Brain pericyte (primary cell): ENCODE measurements at regions not wholly inside any gene's neighbourhood (a gene's known extent, or its start where the extent isn't known, plus 50 kb on each side); places are given as distances from the start of the nearest gene placed in this dataset.

Experiments
- DNase-seq: peaks from one replicate; pipeline ENCODE4 v3.0.0-alpha.2; 2012; ENCODE audit warnings: low read depth, low spot score

DNA sequence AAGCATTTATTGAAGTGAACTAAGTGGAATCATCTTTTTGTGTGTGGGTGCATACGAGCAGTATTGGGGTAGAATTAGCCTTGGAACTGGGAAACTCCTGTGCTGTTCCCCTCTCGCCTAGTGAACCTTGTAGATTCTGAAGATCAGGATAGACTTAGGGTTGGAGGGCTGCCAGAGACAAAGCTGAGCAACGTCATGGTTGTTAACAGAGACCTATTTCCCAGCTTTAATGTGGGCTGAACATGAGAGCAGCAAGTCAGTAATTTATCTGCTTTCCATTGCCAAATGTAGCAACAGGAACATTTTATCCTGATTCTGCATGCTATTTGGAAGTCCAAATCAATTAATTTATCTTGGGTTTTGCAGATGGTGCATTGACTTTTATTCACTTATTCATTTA, 246.6 kb downstream of the IL20RB start:
- no peak for DNase-seq

DNA sequence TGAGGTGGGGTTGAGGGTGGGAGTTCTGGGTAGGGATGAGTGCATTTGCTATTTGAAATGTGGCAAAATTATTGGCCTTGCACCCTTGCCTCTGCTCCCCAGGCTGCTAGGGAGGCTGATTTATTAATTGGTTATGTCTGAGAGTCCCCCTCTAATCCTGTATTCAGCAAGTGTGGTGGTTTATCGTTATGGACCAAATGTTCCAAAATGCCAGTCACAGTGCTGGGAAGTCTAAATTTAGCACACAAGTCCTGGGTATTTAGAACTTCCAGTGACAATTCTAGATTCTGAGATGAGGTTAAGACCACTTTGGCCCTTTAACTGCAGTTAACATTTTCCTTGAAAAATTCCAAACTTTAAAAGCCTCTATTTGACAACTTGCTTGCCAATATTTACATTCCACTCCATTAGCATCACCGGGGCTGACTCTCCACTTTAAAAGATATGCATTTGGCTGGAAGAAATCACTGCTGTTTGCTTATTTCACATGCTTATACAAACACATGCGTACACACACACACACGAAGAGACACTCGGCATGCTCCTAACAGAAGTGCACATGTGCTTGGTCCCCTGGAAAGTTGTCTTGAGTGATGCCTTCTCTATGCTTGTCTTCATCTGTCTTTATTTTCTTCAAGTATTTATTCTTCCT, 247.7 kb downstream of the IL20RB start:
- DNase-seq, result no peak

DNA sequence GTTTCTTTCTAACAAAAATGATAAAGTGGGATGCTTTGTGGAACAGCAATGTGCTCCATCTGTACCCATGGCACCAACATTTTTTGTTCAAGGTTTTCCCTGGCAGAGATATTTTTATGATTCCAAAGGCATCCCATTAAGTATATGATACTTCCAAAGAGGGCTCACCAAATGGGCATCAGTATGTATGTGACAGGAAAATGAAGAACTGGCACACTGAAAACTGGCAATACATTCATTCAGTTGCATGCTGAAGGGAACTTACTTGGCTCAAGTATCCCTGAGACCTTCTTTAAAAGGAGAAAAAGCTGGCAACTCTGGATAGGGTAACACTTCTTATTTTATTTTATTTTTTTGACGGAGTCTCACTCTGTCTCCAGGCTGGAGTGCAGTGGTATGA, 249.8 kb downstream of the IL20RB start:
- DNase-seq, result no peak

DNA sequence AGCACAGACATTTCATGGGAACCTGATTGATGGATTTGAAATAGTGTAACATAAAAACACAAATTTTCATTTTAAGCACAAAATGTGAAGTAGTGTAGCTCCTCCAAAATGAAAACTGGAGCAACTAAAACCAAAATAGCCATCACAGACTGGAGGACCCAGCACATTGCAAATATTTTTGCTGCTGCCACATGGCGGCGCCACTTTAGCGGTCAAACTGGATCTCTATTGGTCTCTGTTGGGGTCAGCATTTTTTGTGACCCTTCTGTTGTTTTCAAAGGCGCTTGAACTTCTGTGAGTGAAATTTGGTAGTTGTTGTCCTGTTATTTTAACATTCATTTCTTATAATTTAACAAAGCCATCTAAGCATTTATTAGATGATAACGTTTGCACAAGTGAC, 259.9 kb downstream of the IL20RB start:
- no peak for DNase-seq

DNA sequence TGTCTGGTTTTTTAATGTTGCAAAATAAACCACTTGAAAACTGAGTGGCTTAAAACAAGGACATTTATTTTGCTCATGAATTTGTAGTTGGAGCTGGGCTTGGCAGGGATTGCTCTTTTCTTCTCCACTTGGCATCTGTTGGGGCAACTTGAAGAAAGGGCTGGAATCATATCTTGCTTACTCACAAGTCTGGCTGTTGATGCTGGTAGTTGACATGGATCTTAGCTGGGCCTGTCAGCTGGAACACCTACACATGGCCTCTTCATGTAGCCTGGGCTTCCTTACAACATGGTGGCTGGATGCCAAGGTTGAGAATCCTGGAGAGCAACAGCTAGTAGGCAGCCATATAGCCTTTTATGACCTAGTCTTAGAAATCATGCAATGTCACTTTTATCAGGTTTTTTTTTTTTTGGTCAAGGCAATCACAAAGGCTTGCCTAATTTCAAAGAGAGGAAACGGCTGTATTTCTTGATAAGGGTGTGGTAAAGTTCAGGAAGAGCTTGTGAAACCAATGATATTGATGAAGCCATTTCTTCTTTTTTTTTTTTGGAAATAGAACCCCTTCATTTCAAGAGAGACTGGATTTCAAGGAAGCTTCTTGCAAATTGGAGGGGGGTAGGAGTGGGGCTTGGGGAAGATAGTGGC, 262.1 kb downstream of the IL20RB start:
- no peak for DNase-seq

DNA sequence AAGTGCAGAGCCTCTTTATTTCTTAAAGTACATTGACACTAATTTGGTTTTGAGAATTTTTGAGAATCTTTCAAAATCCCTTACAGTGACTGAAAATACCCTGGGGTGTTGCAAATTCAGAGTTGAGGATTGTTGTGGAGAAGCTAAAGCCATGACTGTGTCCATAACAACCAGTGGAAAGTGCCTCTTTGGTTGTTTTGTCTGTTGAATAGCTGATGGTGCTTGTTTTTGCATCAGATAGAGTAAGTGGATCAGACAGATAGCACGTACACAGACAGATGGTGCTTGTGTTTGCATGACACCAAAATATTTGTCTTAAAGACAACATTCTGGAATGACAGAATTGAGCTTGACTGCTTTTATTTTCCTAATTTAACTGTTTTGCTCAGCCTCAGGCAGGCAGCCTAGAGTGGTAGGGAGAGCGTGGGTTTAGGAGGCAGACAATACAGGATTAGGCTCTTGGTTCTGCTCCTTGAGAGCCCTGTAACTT, 265.0 kb downstream of the IL20RB start:
- no peak for DNase-seq

DNA sequence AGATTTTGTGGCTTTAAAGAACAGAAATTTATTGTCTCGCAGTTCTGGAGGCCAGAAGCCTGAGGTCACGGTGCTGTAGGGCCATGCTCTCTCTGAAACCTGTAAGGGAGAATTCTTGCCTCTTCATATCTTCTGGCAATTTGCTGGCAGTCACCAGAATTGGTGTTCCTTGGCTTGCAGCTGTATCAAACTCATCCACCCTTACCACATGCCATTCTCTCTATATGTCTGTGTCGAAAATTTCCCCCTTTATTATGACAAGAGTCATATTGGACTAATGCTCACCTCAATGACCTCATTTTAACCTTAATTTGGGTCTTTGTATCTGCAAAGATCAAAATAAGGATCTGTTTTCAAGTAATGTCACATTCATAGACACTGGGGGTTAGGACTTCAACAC, 266.7 kb downstream of the IL20RB start:
- no peak for DNase-seq

DNA sequence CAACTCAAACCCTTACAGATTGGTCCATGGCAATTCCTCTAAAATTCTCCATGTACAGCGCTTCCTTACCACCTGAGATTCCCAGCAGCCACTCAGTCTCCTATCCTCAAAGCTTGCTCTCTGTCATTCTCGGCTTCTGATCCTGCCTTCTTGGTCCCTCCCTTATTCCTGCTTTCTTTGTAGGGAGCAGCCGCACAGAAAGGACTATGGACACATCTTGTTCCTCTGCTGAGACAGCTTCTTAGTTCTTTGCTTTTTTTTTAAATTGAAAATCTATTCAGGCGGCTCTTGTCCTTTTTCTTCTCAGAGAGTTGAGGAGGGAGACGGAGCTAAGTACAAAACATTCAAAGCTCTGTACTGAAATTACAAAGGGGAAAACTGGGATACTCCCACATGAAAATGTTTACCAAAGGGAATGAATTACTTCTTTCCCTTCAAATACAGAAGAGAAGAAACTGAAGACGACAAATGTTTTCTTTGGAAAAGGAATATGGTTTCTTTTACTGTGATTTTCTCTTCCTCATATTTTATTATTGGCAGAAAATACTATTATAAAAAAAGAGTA, 285.1 kb downstream of the IL20RB start:
- no peak for DNase-seq

DNA sequence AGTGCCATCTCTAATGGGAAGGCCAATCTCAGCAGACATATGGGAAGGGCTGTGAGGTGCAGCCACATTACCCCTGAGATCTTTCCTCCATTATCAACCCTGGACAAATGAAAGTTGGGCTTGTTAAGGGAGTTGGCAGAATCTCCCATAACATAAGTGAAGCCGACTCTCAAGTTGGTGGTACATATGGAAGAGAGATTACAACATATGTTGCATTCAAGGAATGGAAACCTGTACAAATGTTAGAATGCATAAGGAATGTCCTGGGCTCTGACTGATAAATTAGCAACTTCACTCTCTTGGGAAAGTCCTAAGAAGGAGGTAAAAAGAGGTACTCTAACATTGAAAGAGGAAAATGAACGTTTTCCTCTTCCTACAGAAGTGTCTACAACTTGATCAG, 288.7 kb downstream of the IL20RB start:
- no peak for DNase-seq

DNA sequence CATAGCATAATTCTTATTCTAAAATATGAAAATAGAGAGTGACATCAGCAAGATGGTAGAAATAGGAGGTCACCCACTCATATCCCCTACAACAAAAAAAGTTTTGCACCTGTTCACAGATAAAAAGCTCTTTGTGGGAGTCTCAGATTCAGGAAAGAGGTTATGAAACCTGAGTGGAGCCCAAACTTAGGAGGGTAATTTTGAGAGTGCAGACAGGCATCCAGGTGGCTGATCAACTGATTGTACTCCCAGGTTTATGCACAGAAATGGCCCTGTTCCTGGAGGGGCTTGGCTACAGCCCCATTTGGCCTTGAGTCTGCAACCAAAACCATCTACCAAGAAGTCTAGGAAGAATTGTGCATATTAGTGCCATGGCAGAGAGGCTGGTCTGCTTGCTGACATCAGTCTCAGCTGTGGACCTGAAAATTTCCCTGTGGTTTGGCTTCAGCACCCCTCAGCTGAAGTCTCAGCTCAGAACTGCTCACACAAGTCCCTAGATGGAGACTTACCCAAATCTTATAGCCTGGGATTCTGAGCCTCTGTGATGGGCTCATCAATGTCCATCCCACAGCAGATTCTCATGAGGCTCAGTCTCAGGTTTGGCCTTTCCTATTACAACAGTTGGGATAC, 291.6 kb downstream of the IL20RB start:
- DNase-seq, result no peak

DNA sequence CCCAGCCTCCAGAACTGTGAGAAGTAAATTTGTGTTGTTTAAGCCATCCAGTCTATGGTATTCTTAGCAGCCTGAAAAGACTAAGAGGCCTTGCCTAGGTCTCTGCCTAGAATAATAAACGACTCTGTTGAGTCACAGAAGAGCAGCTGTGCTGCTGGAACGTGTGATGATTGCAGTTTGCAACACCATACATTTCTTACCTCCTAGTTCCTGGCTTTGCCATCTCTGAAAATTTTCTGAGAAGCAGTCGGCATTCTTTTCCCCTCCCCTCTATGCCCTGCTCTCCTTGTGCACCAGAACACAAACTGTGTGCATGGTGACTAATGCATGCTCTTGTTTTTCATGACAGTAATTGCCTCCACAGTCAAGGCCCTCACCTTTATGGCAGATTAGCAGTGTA, 301.3 kb downstream of the IL20RB start:
- DNase-seq, result no peak

DNA sequence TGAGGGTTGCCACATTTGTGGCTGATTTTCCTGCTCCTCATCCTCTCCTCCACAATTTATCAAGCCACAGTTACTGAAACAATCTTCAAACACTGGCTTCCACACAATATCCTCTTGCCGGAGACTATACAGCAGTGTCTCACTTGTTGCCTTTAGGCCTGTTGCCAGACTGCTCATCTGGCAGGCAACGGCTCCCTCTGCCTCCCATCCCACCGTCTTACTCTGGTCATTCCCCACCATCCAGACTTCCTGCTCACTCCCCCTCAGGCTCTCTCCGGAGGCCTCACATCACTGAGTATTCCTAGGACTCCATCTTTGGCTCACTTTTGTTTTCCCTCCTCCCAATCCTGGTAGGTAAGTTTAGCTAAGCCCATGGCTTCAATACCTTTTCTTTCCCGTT, 301.9 kb downstream of the IL20RB start:
- no peak for DNase-seq

DNA sequence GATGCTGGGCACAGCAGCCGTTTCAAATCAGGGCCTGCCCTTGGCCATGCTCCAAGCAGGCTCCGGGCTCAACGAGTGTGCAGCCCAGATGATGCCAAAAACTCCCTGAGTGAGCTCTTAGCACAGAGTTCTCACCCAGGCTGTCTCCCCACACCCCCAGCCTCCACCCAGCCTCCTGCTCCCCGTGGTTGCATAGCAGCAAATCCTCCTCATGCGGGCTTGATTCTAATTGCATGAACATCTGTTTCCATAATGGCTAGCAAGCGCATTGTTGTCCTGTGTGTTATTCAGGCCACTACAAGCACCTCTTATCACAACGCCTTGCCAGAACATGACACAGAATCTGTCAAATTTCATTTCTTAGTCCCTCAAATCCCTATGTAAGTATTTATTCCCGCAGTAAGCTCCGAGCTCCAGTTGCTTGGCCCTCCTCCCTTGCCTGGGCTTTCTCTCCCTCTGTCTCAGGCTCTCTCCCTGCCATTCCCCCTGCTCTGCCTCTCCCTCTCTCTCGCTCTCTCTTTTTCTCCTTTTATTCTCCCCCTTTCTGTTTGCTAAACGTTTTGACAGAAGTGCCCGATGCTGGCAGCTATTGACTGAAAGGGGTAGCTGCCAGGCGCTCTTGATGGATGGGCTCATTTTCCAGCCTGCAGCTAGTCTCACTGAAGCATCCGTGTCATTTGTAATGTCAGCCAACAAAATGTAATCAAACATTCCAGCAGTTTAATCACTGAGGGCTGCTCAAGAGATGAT, 306.5 kb downstream of the IL20RB start:
- DNase-seq, result no peak

DNA sequence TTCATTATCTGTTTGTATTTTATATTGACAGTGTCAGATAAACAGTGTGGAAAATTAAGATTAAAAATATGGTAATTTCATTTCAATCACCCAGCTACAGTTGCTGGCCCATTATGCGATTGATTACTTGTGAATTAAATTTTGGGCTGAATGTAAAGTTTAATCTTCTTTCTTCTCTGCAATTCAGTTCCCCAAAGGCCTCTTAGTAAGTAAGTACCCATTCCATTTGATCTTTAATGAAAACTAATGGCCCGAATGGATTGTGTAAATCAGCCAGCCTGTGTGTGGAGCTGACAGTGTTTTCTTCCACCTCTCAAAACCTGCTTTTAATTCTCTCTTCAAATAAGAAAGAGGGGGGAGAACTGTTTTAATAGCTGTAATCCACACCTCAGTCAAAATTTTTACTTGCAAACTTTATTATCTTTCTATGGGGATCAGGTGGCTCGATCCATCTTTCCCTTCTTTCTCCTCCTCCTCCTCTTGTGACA, 307.1 kb downstream of the IL20RB start:
- DNase-seq, result no peak

DNA sequence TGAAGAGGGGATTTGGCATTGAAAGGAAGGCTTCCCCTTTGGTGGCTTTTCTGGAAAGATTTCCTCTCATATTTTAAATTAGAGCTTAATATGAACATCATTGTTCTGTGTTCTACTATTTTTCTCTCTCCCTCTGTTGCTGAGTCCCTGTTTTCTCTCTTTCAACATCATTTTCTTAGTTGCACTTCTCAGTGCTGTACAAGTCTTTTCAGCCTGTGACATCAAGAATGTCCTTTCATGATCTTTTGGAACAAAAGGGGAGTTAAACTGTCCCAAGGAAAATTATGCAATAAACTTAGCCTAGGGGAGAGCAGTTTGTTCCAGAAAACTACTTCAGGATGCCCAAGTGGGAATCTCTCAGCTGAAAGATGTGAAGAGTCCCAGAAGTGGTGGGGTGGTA, 325.1 kb downstream of the IL20RB start:
- no peak for DNase-seq

DNA sequence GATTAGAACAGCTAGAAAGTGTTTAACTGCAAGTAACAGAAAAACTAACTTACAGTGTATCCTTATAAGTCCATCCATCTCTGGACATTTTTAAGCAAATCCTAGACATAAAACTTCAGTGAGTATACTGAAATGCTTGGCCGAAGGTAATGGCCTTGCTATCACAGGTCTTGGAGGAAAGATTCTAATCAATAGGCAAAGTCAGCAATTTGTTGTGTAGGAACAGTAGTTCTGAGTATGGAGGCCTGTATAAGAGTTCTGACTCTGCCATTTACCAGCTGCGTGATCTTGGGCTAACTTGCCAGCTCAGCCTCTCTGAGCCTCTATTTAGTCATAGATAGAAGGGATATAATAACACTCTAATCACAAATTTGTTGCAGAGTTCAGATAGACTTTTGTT, 328.1 kb downstream of the IL20RB start:
- DNase-seq, result no peak

DNA sequence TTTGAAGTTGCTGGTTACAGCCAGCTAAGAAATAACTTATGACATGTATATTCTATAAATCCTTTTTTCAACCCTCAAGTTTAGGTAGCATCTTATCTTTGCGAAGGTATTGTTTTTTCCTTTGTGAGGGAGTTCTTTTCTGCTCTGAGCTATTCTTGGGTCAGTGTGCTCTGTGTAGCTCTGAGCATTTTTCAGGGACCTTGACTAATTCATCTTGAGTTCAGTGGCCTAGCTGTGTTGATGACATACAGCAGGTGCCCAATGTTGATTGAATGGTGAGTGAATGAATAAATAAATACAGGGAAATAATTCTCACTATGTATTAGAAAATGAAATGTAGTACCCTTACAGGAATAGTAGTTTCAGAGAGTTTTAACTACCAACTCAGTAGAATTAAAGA, 335.3 kb downstream of the IL20RB start:
- no peak for DNase-seq

DNA sequence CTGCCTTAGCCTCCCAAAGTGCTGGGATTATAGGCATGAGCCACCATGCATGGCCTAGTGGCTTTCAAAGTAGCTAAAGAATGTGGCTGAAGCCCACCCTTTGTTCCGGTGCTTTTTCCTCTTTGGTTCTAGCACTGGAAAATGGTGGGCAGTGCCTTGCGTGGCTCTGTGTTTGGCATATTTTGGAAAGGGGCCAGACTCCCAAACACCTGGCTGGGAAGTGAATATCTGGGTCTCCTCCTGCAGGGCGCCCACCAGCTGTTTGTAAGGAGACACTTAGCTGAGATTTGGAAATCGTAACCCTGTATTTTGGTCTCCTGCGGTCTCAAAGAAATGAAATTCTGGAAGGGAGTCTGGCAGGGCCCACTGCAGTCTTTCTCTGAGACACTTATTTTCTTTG, 336.4 kb downstream of the IL20RB start:
- DNase-seq, result no peak

DNA sequence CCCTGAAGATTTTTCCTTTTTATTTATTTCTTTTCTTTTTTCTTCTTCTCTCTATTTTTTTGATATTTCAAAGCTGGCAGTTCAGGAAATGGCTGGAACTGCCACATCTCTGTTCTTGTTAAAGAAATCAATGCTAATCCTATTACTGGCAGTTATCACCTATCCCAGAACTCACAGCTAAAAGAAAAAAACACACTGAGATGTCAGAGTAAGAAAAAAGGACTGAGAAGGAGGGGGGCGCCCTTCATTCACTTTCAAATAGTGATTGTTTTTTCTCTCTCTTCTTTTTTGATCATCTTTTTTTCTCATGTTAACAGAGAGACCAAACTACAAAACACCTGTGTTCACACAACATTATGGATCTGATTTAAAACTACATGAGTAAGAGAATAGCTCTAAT, 337.1 kb downstream of the IL20RB start:
- no peak for DNase-seq

DNA sequence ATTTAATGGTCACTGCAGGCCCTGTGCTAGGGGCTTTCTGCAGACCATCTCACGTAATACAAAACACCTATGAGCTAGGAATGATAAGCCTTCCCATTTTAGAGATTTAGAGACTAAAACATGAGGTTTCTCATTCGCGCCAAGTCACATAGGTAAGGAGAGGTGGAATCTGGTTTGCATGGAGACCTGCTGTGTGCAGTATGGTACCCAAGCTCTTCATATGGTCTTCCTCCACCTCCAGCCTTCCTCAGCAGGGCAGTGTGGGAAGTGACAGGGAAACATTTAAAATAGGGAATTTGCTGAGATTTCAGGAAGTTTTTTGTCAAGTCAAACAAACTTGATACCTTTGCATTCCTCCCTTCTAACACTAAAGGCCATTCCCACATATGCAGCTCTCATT, 337.6 kb downstream of the IL20RB start:
- no peak for DNase-seq

DNA sequence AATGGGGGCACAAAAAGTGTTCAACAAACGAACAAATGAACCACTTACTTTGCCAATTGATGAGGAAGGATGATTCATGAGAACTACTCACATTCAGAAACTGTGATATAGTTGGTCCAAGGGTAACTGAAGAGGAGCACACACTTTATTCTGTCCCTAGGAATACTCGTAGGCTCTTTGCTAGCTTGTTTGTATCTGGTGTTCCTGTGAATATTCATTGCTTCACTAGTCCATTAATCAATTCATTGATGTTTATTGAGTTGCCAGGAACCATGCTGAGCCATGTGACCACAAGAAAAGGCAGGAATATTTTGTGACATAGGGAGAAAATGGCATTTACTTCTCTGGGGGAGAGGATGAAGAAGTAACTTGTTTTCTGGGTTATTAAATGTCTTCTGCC, 338.3 kb downstream of the IL20RB start:
- no peak for DNase-seq

DNA sequence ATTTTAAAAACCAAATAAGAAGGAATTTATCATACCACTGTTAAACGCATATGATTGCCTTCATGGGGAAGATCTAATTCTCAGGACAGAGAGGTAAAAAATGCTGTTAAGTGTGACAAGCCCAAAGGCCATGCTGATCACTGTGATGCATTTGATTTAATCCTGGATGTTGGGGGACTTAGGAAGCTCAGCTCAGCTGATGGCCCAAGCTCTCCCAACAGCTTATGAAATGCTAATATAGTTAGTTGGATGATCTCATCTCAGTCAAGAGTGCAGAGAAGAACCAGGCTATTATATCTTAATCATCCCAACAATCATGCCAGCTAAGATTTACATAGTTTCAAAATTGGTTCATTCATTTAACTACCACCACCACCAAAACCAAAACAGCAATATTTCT, 340.0 kb downstream of the IL20RB start:
- DNase-seq, result no peak
